MCF 10A (cell line): ENCODE measurements at regions not wholly inside any gene's neighbourhood (a gene's known extent, or its start where the extent isn't known, plus 50 kb on each side); places are given as distances from the start of the nearest gene placed in this dataset.
A peak's percentile ranks its signal among the peaks of the same experiment; 100 is the strongest.
"Not testable (repeated sequence)": the region's sequence is repeated elsewhere in the genome, so short reads cannot be mapped to it uniquely, and the experiment has no call there.

Experiments
- BruUV-seq: library from RNA; stranded (reverse); fragments of 400-500 nt; replicated peaks from 2 replicates; lab custom pipeline; 2021; lab: Mats Ljungman, UMichigan
- CTCF ChIA-PET: fragments of 300-600 bp; sonication (Branson Sonifier 250); formaldehyde crosslinking; extraction: SDS; loops from one replicate; lab custom pipeline; 2021; ENCODE audit warnings: antibody characterized with exemption, inconsistent platforms; lab: Yijun Ruan, JAX
- POLR2A ChIA-PET: fragments of 300-600, 350-650 bp; sonication (Branson Sonifier 250); formaldehyde crosslinking; extraction: SDS; loops from one replicate; lab custom pipeline; 2020; ENCODE audit warnings: antibody characterized with exemption, inconsistent platforms; lab: Yijun Ruan, JAX
- DNase-seq: peaks from one replicate; pipeline ENCODE4 v3.0.0-alpha.2; 2018; ENCODE audit not compliant: unreplicated experiment
- H3K27ac Mint-ChIP-seq: one replicate; pipeline ENCODE4 v1.8.0; 2022; ENCODE audit warnings: mild to moderate bottlenecking, low read depth, mixed read lengths; ENCODE audit not compliant: unreplicated experiment
- H3K27me3 Mint-ChIP-seq: one replicate; pipeline ENCODE4 v1.8.0; 2022; ENCODE audit warnings: mixed read lengths; ENCODE audit not compliant: insufficient read depth, unreplicated experiment
- H3K36me3 Mint-ChIP-seq: one replicate; pipeline ENCODE4 v1.8.0; 2022; ENCODE audit warnings: mild to moderate bottlenecking, moderate library complexity, mixed read lengths; ENCODE audit not compliant: insufficient read depth, unreplicated experiment
- H3K4me1 Mint-ChIP-seq: one replicate; pipeline ENCODE4 v1.8.0; 2022; ENCODE audit warnings: mixed read lengths; ENCODE audit not compliant: insufficient read depth, unreplicated experiment
- H3K4me3 Mint-ChIP-seq: one replicate; pipeline ENCODE4 v1.8.0; 2022; ENCODE audit warnings: mild to moderate bottlenecking, moderate library complexity, mixed read lengths; ENCODE audit not compliant: unreplicated experiment
- H3K9me3 Mint-ChIP-seq: one replicate; pipeline ENCODE4 v1.8.0; 2022; ENCODE audit warnings: mixed read lengths; ENCODE audit not compliant: unreplicated experiment
- intact Hi-C: fragments of 100-400 bp; cut with micrococcal nuclease; formaldehyde crosslinking; loops from 2 replicates; pipeline ENCODE4 v1.14.1; 2022
- TF ChIP-seq, protein P1 (sequence below): fragments of 200-600 bp; IDR thresholded peaks from one replicate; pipeline ENCODE4 v1.8.0; 2022; ENCODE audit warnings: antibody characterized with exemption, mild to moderate bottlenecking; ENCODE audit not compliant: unreplicated experiment

- H3K36me3 Mint-ChIP-seq: no peaks in the 10 kb centered on the region
- TF ChIP-seq, protein P1, sequence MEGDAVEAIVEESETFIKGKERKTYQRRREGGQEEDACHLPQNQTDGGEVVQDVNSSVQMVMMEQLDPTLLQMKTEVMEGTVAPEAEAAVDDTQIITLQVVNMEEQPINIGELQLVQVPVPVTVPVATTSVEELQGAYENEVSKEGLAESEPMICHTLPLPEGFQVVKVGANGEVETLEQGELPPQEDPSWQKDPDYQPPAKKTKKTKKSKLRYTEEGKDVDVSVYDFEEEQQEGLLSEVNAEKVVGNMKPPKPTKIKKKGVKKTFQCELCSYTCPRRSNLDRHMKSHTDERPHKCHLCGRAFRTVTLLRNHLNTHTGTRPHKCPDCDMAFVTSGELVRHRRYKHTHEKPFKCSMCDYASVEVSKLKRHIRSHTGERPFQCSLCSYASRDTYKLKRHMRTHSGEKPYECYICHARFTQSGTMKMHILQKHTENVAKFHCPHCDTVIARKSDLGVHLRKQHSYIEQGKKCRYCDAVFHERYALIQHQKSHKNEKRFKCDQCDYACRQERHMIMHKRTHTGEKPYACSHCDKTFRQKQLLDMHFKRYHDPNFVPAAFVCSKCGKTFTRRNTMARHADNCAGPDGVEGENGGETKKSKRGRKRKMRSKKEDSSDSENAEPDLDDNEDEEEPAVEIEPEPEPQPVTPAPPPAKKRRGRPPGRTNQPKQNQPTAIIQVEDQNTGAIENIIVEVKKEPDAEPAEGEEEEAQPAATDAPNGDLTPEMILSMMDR: no peak
- H3K27ac Mint-ChIP-seq: no peak overlapping the region
- POLR2A ChIA-PET: interaction anchor here (1.1 kb wide), 1 partner anchor 413 kb away, joined by 3 read pairs; no protein-coding TSS in a partner anchor
- no peaks in the 10 kb centered on the region for H3K9me3 Mint-ChIP-seq
- no peaks in the 10 kb centered on the region for H3K4me1 Mint-ChIP-seq
- CTCF ChIA-PET: interaction anchor here (0.5 to 0.9 kb wide), 3 partner anchors 23 to 261 kb away, joined by 4 read pairs; no protein-coding TSS in a partner anchor
- H3K4me3 Mint-ChIP-seq: no peak overlapping the region
- no peak for DNase-seq
- no TSS peak for BruUV-seq
- peaks cover 11% of the 10 kb centered on the region for H3K27me3 Mint-ChIP-seq
- intact Hi-C loops: no loop called here
Observed at GRCh38 chr4:1583051-1583785, 100.9 kb downstream of the FAM53A start.

GRCh38 chr4:1582227-1582626, 101.9 kb downstream of the FAM53A start:
- ChIA-PET CTCF (interaction anchor here (0.6 to 0.8 kb wide), 2 partner anchors 34 to 1947 kb away, joined by 3 read pairs; no protein-coding TSS in a partner anchor), POLR2A (no interaction called here)
- peaks cover 7% of the 10 kb centered on the region for H3K27me3 Mint-ChIP-seq
- BruUV-seq: no TSS peak
- no peak overlapping the region for H3K27ac Mint-ChIP-seq
- no peak for DNase-seq
- intact Hi-C loops: no loop called here
- TF ChIP-seq, protein P1: no peak
- H3K36me3 Mint-ChIP-seq: no peaks in the 10 kb centered on the region
- H3K4me1 Mint-ChIP-seq: no peaks in the 10 kb centered on the region
- H3K4me3 Mint-ChIP-seq: no peak overlapping the region
- no peaks in the 10 kb centered on the region for H3K9me3 Mint-ChIP-seq

GRCh38 chr4:1581164-1581894, 102.8 kb downstream of the FAM53A start:
- H3K4me3 Mint-ChIP-seq: peak overlapping the region; percentile 43
- BruUV-seq, H3K9me3 Mint-ChIP-seq, H3K27ac Mint-ChIP-seq, H3K36me3 Mint-ChIP-seq, POLR2A ChIA-PET, H3K4me1 Mint-ChIP-seq, H3K27me3 Mint-ChIP-seq, intact Hi-C loops: not testable (repeated sequence)
- peak; percentile 90 for DNase-seq
- CTCF ChIA-PET: interaction anchor here (0.5 to 0.8 kb wide), 4 partner anchors 33 to 1948 kb away, joined by 3 read pairs; no protein-coding TSS in a partner anchor

DNA sequence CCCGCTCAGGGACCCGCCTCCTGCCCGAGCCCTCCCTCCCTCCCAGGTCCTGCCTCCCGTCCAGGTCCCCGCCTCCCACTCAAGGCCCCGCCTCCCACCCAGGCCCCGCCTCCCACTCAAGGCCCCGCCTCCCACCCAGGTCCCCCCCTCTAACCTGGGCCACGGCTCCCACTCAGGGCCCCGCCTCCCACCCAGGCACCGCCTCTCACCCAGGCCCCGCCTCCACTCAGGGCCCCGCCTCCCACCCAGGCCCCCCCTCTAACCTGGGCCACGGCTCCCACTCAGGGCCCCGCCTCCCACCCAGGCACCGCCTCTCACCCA, 103.5 kb downstream of the FAM53A start:
- BruUV-seq, CTCF ChIA-PET, H3K9me3 Mint-ChIP-seq: not testable (repeated sequence)

More for the DNA sequence above, 103.5 kb downstream of the FAM53A start:
- intact Hi-C loops, H3K27me3 Mint-ChIP-seq, H3K36me3 Mint-ChIP-seq, POLR2A ChIA-PET, H3K27ac Mint-ChIP-seq, H3K4me1 Mint-ChIP-seq, H3K4me3 Mint-ChIP-seq, DNase-seq: not testable (repeated sequence)
